SK-N-SH (cell line): ENCODE measurements at regions not wholly inside any gene's neighbourhood (a gene's known extent, or its start where the extent isn't known, plus 50 kb on each side); places are given as distances from the start of the nearest gene placed in this dataset.

ENCODE experiments used
- CTCF ChIA-PET: fragments of 300-600, 350-600 bp; formaldehyde crosslinking; extraction: SDS; loops from one replicate; lab custom pipeline; 2021; lab: Yijun Ruan, JAX
- POLR2A ChIA-PET: fragments of 350-600 bp; sonication (Branson Sonifier 250); formaldehyde crosslinking; extraction: SDS; loops from one replicate; lab custom pipeline; 2020; ENCODE audit warnings: antibody characterized with exemption, inconsistent platforms; lab: Yijun Ruan, JAX
- DNase-seq: peaks from one replicate; pipeline ENCODE4 v3.0.0; 2012
- H2AFZ ChIP-seq: fragments of 200-600 bp; sonication (generic); 2 replicates; pipeline ENCODE4 v1.8.1; 2016; ENCODE audit warnings: antibody characterized with exemption, mild to moderate bottlenecking, low read depth
- H3F3A ChIP-seq: fragments of 200-600 bp; sonication (generic); replicated peaks from 2 replicates; pipeline ENCODE3; 2016; ENCODE audit warnings: antibody characterized with exemption, mild to moderate bottlenecking; ENCODE audit not compliant: insufficient read depth
- H3K27ac ChIP-seq, 2 experiments: fragments of 200-500 bp in 1 of 2; fragments of 200-600 bp in 1 of 2; sonication (Bioruptor generic) in 1 of 2; sonication (generic), shearing (Covaris generic) in 1 of 2; 2 replicates each; pipeline versions ENCODE4 v1.5.1 to v1.6.1; 2014 to 2016; ENCODE audit warnings: low read depth in 2 of 2, inconsistent platforms in 1 of 2, low read length in 1 of 2, mild to moderate bottlenecking in 1 of 2, mixed read lengths in 1 of 2
- H3K27me3 ChIP-seq: fragments of 200-600 bp; sonication (generic), shearing (Covaris generic); 2 replicates; pipeline ENCODE4 v1.6.1; 2016; ENCODE audit warnings: mixed run types; ENCODE audit not compliant: insufficient read depth
- H3K36me3 ChIP-seq, 2 experiments: fragments of 200-500 bp in 1 of 2; fragments of 200-600 bp in 1 of 2; sonication (Bioruptor generic) in 1 of 2; sonication (generic) in 1 of 2; replicated peaks in 1 of 2; 2 replicates each; pipeline versions ENCODE3 to v1.5.1; 2014 to 2016; ENCODE audit warnings: low read length in 1 of 2, mild to moderate bottlenecking in 1 of 2; ENCODE audit not compliant: insufficient read depth in 2 of 2, control insufficient read depth in 1 of 2
- H3K4me1 ChIP-seq, 2 experiments: fragments of 200-500 bp in 1 of 2; fragments of 200-600 bp in 1 of 2; sonication (Bioruptor generic) in 1 of 2; sonication (generic), shearing (Covaris generic) in 1 of 2; 2 replicates each; pipeline versions ENCODE4 v1.5.1 to v1.6.1; 2014 to 2016; ENCODE audit warnings: low read depth in 1 of 2, low read length in 1 of 2, mixed run types in 1 of 2; ENCODE audit not compliant: insufficient read depth in 2 of 2, control insufficient read depth in 1 of 2
- H3K4me2 ChIP-seq: fragments of 200-600 bp; sonication (generic), shearing (Covaris generic); 2 replicates; pipeline ENCODE4 v1.6.1; 2017; ENCODE audit warnings: mixed run types
- H3K4me3 ChIP-seq, 2 experiments: fragments of 200-500 bp in 1 of 2; fragments of 200-600 bp in 1 of 2; sonication (Bioruptor generic) in 1 of 2; sonication (generic), shearing (Covaris generic) in 1 of 2; 2 replicates each; pipeline versions ENCODE4 v1.5.1 to v1.8.1; 2014 to 2016; ENCODE audit warnings: low read depth in 2 of 2, inconsistent platforms in 1 of 2, low read length in 1 of 2, mild to moderate bottlenecking in 1 of 2, mixed read lengths in 1 of 2, moderate library complexity in 1 of 2
- H3K79me2 ChIP-seq: fragments of 200-600 bp; sonication (generic); 2 replicates; pipeline ENCODE4 v1.8.1; 2017; ENCODE audit warnings: mild to moderate bottlenecking; ENCODE audit not compliant: insufficient read depth
- H3K9ac ChIP-seq: fragments of 200-600 bp; sonication (generic); 2 replicates; pipeline ENCODE4 v1.6.1; 2017; ENCODE audit warnings: mixed run types
- H3K9me2 ChIP-seq: fragments of 200-600 bp; sonication (generic); 2 replicates; pipeline ENCODE4 v1.6.1; 2017; ENCODE audit warnings: mixed run types
- H3K9me3 ChIP-seq: fragments of 200-600 bp; sonication (generic); 2 replicates; pipeline ENCODE4 v1.6.1; 2017; ENCODE audit warnings: mixed run types, mild to moderate bottlenecking, moderate library complexity
- H4K20me1 ChIP-seq: fragments of 200-600 bp; sonication (generic); 2 replicates; pipeline ENCODE4 v1.6.1; 2017; ENCODE audit warnings: mild to moderate bottlenecking, mixed run types; ENCODE audit not compliant: insufficient read depth
- CHD2 ChIP-seq: fragments of 150-350 bp; IDR thresholded peaks from 2 replicates; pipeline ENCODE4 v1.6.1; 2018; ENCODE audit warnings: low read length; ENCODE audit not compliant: partially characterized antibody
- CTCF ChIP-seq: fragments of 200-600 bp; sonication (generic); IDR thresholded peaks from 2 replicates; pipeline ENCODE4 v1.6.1; 2017; ENCODE audit warnings: antibody characterized with exemption, mild to moderate bottlenecking, moderate library complexity
- EP300 ChIP-seq, 2 experiments: IDR thresholded peaks; 2 replicates each; pipeline versions ENCODE4 v1.4.0 to v1.6.1; 2012; ENCODE audit warnings: borderline replicate concordance in 1 of 2, low read depth in 1 of 2, low read length in 1 of 2
- FOXM1 ChIP-seq: IDR thresholded peaks from 2 replicates; pipeline ENCODE4 v1.4.0; 2012; ENCODE audit warnings: low read depth, mild to moderate bottlenecking
- JUND ChIP-seq: IDR thresholded peaks from 2 replicates; pipeline ENCODE4 v1.4.0; 2012
- MEF2A ChIP-seq: IDR thresholded peaks from 2 replicates; pipeline ENCODE4 v1.4.0; 2012; ENCODE audit warnings: low read depth, borderline replicate concordance
- MXI1 ChIP-seq: IDR thresholded peaks from 2 replicates; pipeline ENCODE4 v1.6.1; 2012; ENCODE audit warnings: mild to moderate bottlenecking, low read depth, low read length, improper control_type of control experiment
- NFIC ChIP-seq: IDR thresholded peaks from 2 replicates; pipeline ENCODE4 v1.4.0; 2012; ENCODE audit warnings: borderline replicate concordance
- SIN3A ChIP-seq: IDR thresholded peaks from 2 replicates; pipeline ENCODE4 v1.6.1; 2012; ENCODE audit warnings: low read depth, mild to moderate bottlenecking, low read length, moderate library complexity, borderline replicate concordance
- TEAD4 ChIP-seq: IDR thresholded peaks from 2 replicates; pipeline ENCODE4 v1.4.0; 2012; ENCODE audit warnings: mild to moderate bottlenecking, borderline replicate concordance; ENCODE audit not compliant: insufficient read depth
- USF1 ChIP-seq: IDR thresholded peaks from 2 replicates; pipeline ENCODE4 v1.4.0; 2012; ENCODE audit warnings: low read depth, borderline replicate concordance
- USF2 ChIP-seq: fragments of 150-350 bp; IDR thresholded peaks from 2 replicates; pipeline ENCODE4 v1.6.1; 2017; ENCODE audit warnings: antibody characterized with exemption, low read length, low read depth, borderline replicate concordance
- WGBS: methylation state at CpG from one replicate; pipeline ENCODE4 v1.1.6; 2017; ENCODE audit warnings: low lambda C conversion rate; 5-methylcytosine and 5-hydroxymethylcytosine counted together

- TF ChIP-seq CHD2: no peak
Observed at GRCh38 chr6:10201606-10202510, 213.0 kb downstream of the TFAP2A start (continued).

- H3K9me3 ChIP-seq: no peaks in the 10 kb centered on the region
- no peak overlapping the region for H2AFZ ChIP-seq
- H3K9me2 ChIP-seq: no peaks in the 10 kb centered on the region
- H3K4me3 ChIP-seq: no peak overlapping the region
- ChIA-PET POLR2A (no interaction called here), CTCF (no interaction called here)
- H3K4me2 ChIP-seq: no peak overlapping the region
- no peaks in the 10 kb centered on the region for H3F3A ChIP-seq
- no peaks in the 10 kb centered on the region for H3K27me3 ChIP-seq
- WGBS: 5% methylated on average over 5 of the region's 5 CpGs
- no peaks in the 10 kb centered on the region for H3K79me2 ChIP-seq
- DNase-seq: no peak
- H3K27ac ChIP-seq: no peak overlapping the region
- no peak for TF ChIP-seq SIN3A
- no peak for TF ChIP-seq USF2
- no peak for TF ChIP-seq MXI1
- no peak for TF ChIP-seq TEAD4
- no peak for TF ChIP-seq USF1
- no peak for TF ChIP-seq JUND
- TF ChIP-seq NFIC: no peak
- no peak for TF ChIP-seq EP300 (IDR thresholded peaks at IDR 0.05; ENCODE audit: borderline replicate concordance in 1 of 2, low read depth in 1 of 2, low read length in 1 of 2)
- no peak for TF ChIP-seq MEF2A
- no peak for TF ChIP-seq FOXM1
- no peak for TF ChIP-seq CTCF
- no peaks in the 10 kb centered on the region for H3K4me1 ChIP-seq
- no peaks in the 10 kb centered on the region for H4K20me1 ChIP-seq
- no peaks in the 10 kb centered on the region for H3K36me3 ChIP-seq
- H3K9ac ChIP-seq: no peak overlapping the region
Observed at GRCh38 chr6:10196090-10196489, 218.8 kb downstream of the TFAP2A start.
